Spleen (tissue), 11 donors: ENCODE measurements at regions not wholly inside any gene's neighbourhood (a gene's known extent, or its start where the extent isn't known, plus 50 kb on each side); places are given as distances from the start of the nearest gene placed in this dataset.
"Not testable (repeated sequence)": the region's sequence is repeated elsewhere in the genome, so short reads cannot be mapped to it uniquely, and the experiment has no call there.

ENCODE experiments used
- DNase-seq: peaks from one replicate; pipeline ENCODE4 v3.0.0-alpha.2; 2020
- H3K27ac ChIP-seq, 8 donors: fragments of 200-600 bp; sonication (generic) in 7 of 8; 1 replicate in 4 of 8; 2 replicates in 4 of 8; pipeline versions ENCODE4 v1.5.0 to v1.8.0; 2016 to 2021; ENCODE audit warnings: inconsistent platforms in 4 of 8, mild to moderate bottlenecking in 4 of 8, moderate library complexity in 1 of 8
- H3K27me3 ChIP-seq, 7 donors: fragments of 200-600 bp; sonication (generic) in 6 of 7; replicated peaks in 1 of 7; 1 replicate in 4 of 7; 2 replicates in 3 of 7; pipeline versions ENCODE4 v1.5.0 to v1.8.0; 2016 to 2021; ENCODE audit warnings: inconsistent platforms in 3 of 7, mild to moderate bottlenecking in 1 of 7
- H3K36me3 ChIP-seq, 6 donors: fragments of 200-600 bp; sonication (generic) in 5 of 6; 1 replicate in 4 of 6; 2 replicates in 2 of 6; pipeline versions ENCODE4 v1.5.0 to v1.8.0; 2016 to 2021; ENCODE audit warnings: inconsistent platforms in 2 of 6
- H3K4me1 ChIP-seq, 6 donors: fragments of 200-600 bp; sonication (generic) in 5 of 6; 1 replicate in 3 of 6; 2 replicates in 3 of 6; pipeline versions ENCODE4 v1.5.0 to v1.8.0; 2016 to 2021; ENCODE audit warnings: inconsistent platforms in 3 of 6
- H3K4me3 ChIP-seq, 8 donors: fragments of 200-600 bp; sonication (generic) in 7 of 8; 1 replicate in 4 of 8; 2 replicates in 4 of 8; pipeline versions ENCODE4 v1.5.0 to v1.8.0; 2016 to 2021; ENCODE audit warnings: inconsistent platforms in 4 of 8, mild to moderate bottlenecking in 4 of 8, moderate library complexity in 2 of 8
- H3K9me3 ChIP-seq, 8 donors: fragments of 200-600 bp; sonication (generic) in 7 of 8; 1 replicate in 4 of 8; 2 replicates in 4 of 8; pipeline versions ENCODE4 v1.5.0 to v1.8.0; 2016 to 2021; ENCODE audit warnings: inconsistent platforms in 4 of 8
- WGBS, 5 donors: extraction: QIAGEN DNeasy Blood & Tissue Kit in 3 of 5; methylation state at CpG; one replicate each; pipeline versions ENCODE4 v1.1.5 to v1.1.7; 2013 to 2018; 5-methylcytosine and 5-hydroxymethylcytosine counted together
- intact Hi-C: fragments of 100-400 bp; cut with DNase I; formaldehyde crosslinking; loops from one replicate; pipeline ENCODE4 v1.15.0; 2023; ENCODE audit warnings: low total_unique reads
- donor health status: healthy with polysubstance abuse.
- donor health status: DM: no; HTN: no; CAD: no; lungs with moderate emphysema.
- donor health status: DM: no; HTN: no; CAD: no.
- donor health status: Bipolar disorder and iron deficiency.
- donor health status: healthy.
- donor health status: DM: no; HTN: no; CAD: no.
- donor health status: DM: yes; HTN: yes; CAD: no.

- H3K4me1 ChIP-seq, DNase-seq, H3K9me3 ChIP-seq, H3K27me3 ChIP-seq, intact Hi-C loops, H3K4me3 ChIP-seq, H3K36me3 ChIP-seq, H3K27ac ChIP-seq: not testable (repeated sequence)
- WGBS, 5 donors = 48 to 82% (median 80%) methylated on average over 3 to 5 of the region's 16 CpGs
Measured at GRCh38 chr17:16839242-16840175, 132.4 kb downstream of the TNFRSF13B start.

GRCh38 chr17:16838795-16839194 lies 133.1 kb downstream of the TNFRSF13B start:
- H3K4me1 ChIP-seq, DNase-seq: not testable (repeated sequence)
- WGBS, 5 donors = 76 to 92% (median 92%) methylated on average over 2 to 3 of the region's 6 CpGs; no CpG with 5 or more reads in 2 of the 5 donors

GRCh38 chr17:16838287-16838686 lies 133.6 kb downstream of the TNFRSF13B start:
- H3K4me3 ChIP-seq, H3K9me3 ChIP-seq, H3K27me3 ChIP-seq, intact Hi-C loops, DNase-seq, H3K36me3 ChIP-seq, H3K27ac ChIP-seq, H3K4me1 ChIP-seq: not testable (repeated sequence)
- 70 to 94% (median 88%) methylated on average over 3 to 5 of the region's 9 CpGs; no CpG with 5 or more reads in 1 of the 5 donors for WGBS, 5 donors

More at GRCh38 chr17:16838795-16839194, 133.1 kb downstream of the TNFRSF13B start:
- H3K36me3 ChIP-seq, H3K9me3 ChIP-seq, intact Hi-C loops, H3K27ac ChIP-seq, H3K4me3 ChIP-seq, H3K27me3 ChIP-seq: not testable (repeated sequence)

GRCh38 chr17:16837468-16838266 lies 134.3 kb downstream of the TNFRSF13B start:
- intact Hi-C loops, H3K27me3 ChIP-seq, H3K36me3 ChIP-seq, H3K9me3 ChIP-seq, H3K27ac ChIP-seq, H3K4me3 ChIP-seq, H3K4me1 ChIP-seq, DNase-seq: not testable (repeated sequence)
- 74 to 88% (median 84%) methylated on average over 2 to 9 of the region's 11 CpGs for WGBS, 5 donors

GRCh38 chr17:16836315-16836915 lies 135.5 kb downstream of the TNFRSF13B start:
- intact Hi-C loops, DNase-seq, H3K4me1 ChIP-seq, H3K9me3 ChIP-seq, H3K27me3 ChIP-seq, H3K36me3 ChIP-seq, H3K27ac ChIP-seq, H3K4me3 ChIP-seq: not testable (repeated sequence)
- WGBS, 5 donors = 34 to 39% (median 35%) methylated on average over 8 to 10 of the region's 12 CpGs; no CpG with 5 or more reads in 2 of the 5 donors

- WGBS, 5 donors = 71 to 97% (median 90%) methylated on average over 3 to 8 of the region's 12 CpGs
Measured at GRCh38 chr17:16833517-16833916, 138.4 kb downstream of the TNFRSF13B start.

GRCh38 chr17:16832853-16833252 lies 139.1 kb downstream of the TNFRSF13B start:
- 60 to 70% (median 66%) methylated on average over 2 to 5 of the region's 8 CpGs; no CpG with 5 or more reads in 1 of the 5 donors for WGBS, 5 donors
- H3K4me1 ChIP-seq, H3K27me3 ChIP-seq, DNase-seq, H3K36me3 ChIP-seq, H3K27ac ChIP-seq, H3K4me3 ChIP-seq, intact Hi-C loops, H3K9me3 ChIP-seq: not testable (repeated sequence)

More at GRCh38 chr17:16833517-16833916, 138.4 kb downstream of the TNFRSF13B start:
- intact Hi-C loops, DNase-seq, H3K27ac ChIP-seq, H3K4me1 ChIP-seq, H3K9me3 ChIP-seq, H3K36me3 ChIP-seq, H3K27me3 ChIP-seq, H3K4me3 ChIP-seq: not testable (repeated sequence)

GRCh38 chr17:16832206-16832605 lies 139.7 kb downstream of the TNFRSF13B start:
- H3K4me1 ChIP-seq, H3K27ac ChIP-seq, intact Hi-C loops, H3K9me3 ChIP-seq, H3K27me3 ChIP-seq, H3K4me3 ChIP-seq, H3K36me3 ChIP-seq, DNase-seq: not testable (repeated sequence)
- 78 to 87% (median 86%) methylated on average over 4 to 11 of the region's 14 CpGs for WGBS, 5 donors

- H3K9me3 ChIP-seq = peaks cover 0 to 17% (median 6%) of the 10 kb centered on the region in 8 donors
- H3K27ac ChIP-seq, H3K4me3 ChIP-seq, H3K27me3 ChIP-seq, H3K4me1 ChIP-seq, intact Hi-C loops, DNase-seq, H3K36me3 ChIP-seq: not testable (repeated sequence)
- 61 to 91% (median 85%) methylated on average over 3 to 6 of the region's 6 CpGs; no CpG with 5 or more reads in 1 of the 5 donors for WGBS, 5 donors
Measured at GRCh38 chr17:16830770-16831169, 140.7 kb downstream of the CCDC144A start.

- H3K4me3 ChIP-seq, intact Hi-C loops, H3K36me3 ChIP-seq, H3K27me3 ChIP-seq, H3K4me1 ChIP-seq, DNase-seq, H3K27ac ChIP-seq: not testable (repeated sequence)
- WGBS, 5 donors = 37 to 51% (median 40%) methylated on average over 2 of the region's 12 CpGs; no CpG with 5 or more reads in 2 of the 5 donors
- H3K9me3 ChIP-seq = peaks cover 0 to 20% (median 6%) of the 10 kb centered on the region in 8 donors
Measured at GRCh38 chr17:16830219-16830618, 140.2 kb downstream of the CCDC144A start.
